Gastrocnemius medialis (tissue), 4 donors: ENCODE measurements at regions not wholly inside any gene's neighbourhood (a gene's known extent, or its start where the extent isn't known, plus 50 kb on each side); places are given as distances from the start of the nearest gene placed in this dataset.

Experiments
- ATAC-seq, 2 donors: fragments of 150-250 bp; one replicate each; pipeline ENCODE4 v1.9.1; 2016
- DNase-seq, 2 donors: peaks; one replicate each; pipeline ENCODE4 v3.0.0-alpha.2; 2019
- H3K27ac ChIP-seq, 4 donors: fragments of 200-600 bp; sonication (generic); 1 replicate in 1 of 4; 2 replicates in 3 of 4; pipeline ENCODE4 v1.5.1; 2016 to 2018; ENCODE audit warnings: mild to moderate bottlenecking in 2 of 4, moderate library complexity in 1 of 4
- H3K27me3 ChIP-seq, 3 donors: fragments of 200-600 bp; sonication (generic) in 2 of 3; 1 replicate in 1 of 3; 2 replicates in 2 of 3; pipeline versions ENCODE4 v1.5.1 to v1.6.0; 2016 to 2019; ENCODE audit warnings: mild to moderate bottlenecking in 1 of 3, moderate library complexity in 1 of 3
- H3K36me3 ChIP-seq, 2 donors: fragments of 200-600 bp; sonication (generic) in 1 of 2; one replicate each; pipeline ENCODE4 v1.5.1; 2017 to 2018
- H3K4me1 ChIP-seq, 2 donors: fragments of 200-600 bp; sonication (generic) in 1 of 2; one replicate each; pipeline ENCODE4 v1.5.1; 2016 to 2017; ENCODE audit warnings: mild to moderate bottlenecking in 2 of 2
- H3K4me3 ChIP-seq, 4 donors: fragments of 200-600 bp; sonication (generic) in 3 of 4; 1 replicate in 1 of 4; 2 replicates in 3 of 4; pipeline ENCODE4 v1.5.1; 2016 to 2019; ENCODE audit warnings: mild to moderate bottlenecking in 2 of 4
- H3K9me3 ChIP-seq, 3 donors: fragments of 200-600 bp; sonication (generic) in 2 of 3; 1 replicate in 1 of 3; 2 replicates in 2 of 3; pipeline ENCODE4 v1.5.1; 2016 to 2019
- CTCF ChIP-seq, 5 experiments: fragments of 450-650 bp in 3 of 5; fragments of 200-600 bp in 2 of 5; sonication (generic) in 2 of 5; IDR thresholded peaks in 4 of 5; conservative IDR thresholded peaks in 1 of 5; 1 replicate in 4 of 5; 2 replicates in 1 of 5; pipeline ENCODE4 v1.5.1; 2016 to 2019; ENCODE audit warnings: antibody characterized with exemption in 5 of 5, mild to moderate bottlenecking in 3 of 5, moderate library complexity in 3 of 5
- POLR2A ChIP-seq, 2 donors: fragments of 450-650 bp; IDR thresholded peaks; one replicate each; pipeline ENCODE4 v1.6.1; 2017; ENCODE audit warnings: antibody characterized with exemption in 2 of 2, mild to moderate bottlenecking in 2 of 2, moderate library complexity in 2 of 2
- in situ Hi-C, 4 donors: fragments of 200-750 bp; cut with MboI; loops; one replicate each; pipeline versions ENCODE4 v1.15.0 to v1.8.0; 2017; ENCODE audit warnings: low sequenced_read_pairs in 4 of 4
- intact Hi-C: fragments of 100-400 bp; cut with DNase I; formaldehyde crosslinking; loops from one replicate; pipeline ENCODE4 v1.15.1; 2023; ENCODE audit warnings: low total_unique reads

- no peaks in the 10 kb centered on the region for H3K4me1 ChIP-seq
- H3K27me3 ChIP-seq, result peaks cover 0 to 3% (median 0%) of the 10 kb centered on the region in 3 donors
- ATAC-seq (no peak), DNase-seq (no peak)
- intact Hi-C loops, result no loop called here
- no peak overlapping the region for H3K4me3 ChIP-seq
- H3K36me3 ChIP-seq, result no peaks in the 10 kb centered on the region
- TF ChIP-seq POLR2A (IDR thresholded peaks at IDR 0.05) (no peak), CTCF (IDR thresholded peaks at IDR 0.05 in 4 of 5, conservative IDR thresholded peaks at IDR 0.05 in 1 of 5) (no peak)
- in situ Hi-C loops, result loop anchor here in 1 of 4 donors (25.0 kb wide), 1 partner anchor 438 kb away; no protein-coding TSS in a partner anchor
- no peak overlapping the region for H3K27ac ChIP-seq
- H3K9me3 ChIP-seq, result no peaks in the 10 kb centered on the region
Measured at GRCh38 chr2:235149736-235150135, 197.9 kb downstream of the SH3BP4 start.

GRCh38 chr2:235151152-235151551, 199.3 kb downstream of the SH3BP4 start:
- no peak for TF ChIP-seq POLR2A (IDR thresholded peaks at IDR 0.05)
- intact Hi-C loops, result no loop called here
- Histone ChIP-seq H3K4me3 (no peak overlapping the region), H3K27ac (no peak overlapping the region), H3K9me3 (no peaks in the 10 kb centered on the region), H3K36me3 (no peaks in the 10 kb centered on the region), H3K4me1 (no peaks in the 10 kb centered on the region), H3K27me3 (peaks cover 0 to 3% (median 0%) of the 10 kb centered on the region in 3 donors)
- no peak for DNase-seq
- ATAC-seq, result no peak
- in situ Hi-C loops, result no loop called here

GRCh38 chr2:235155163-235155562, 203.3 kb downstream of the SH3BP4 start:
- Histone ChIP-seq H3K4me1 (no peaks in the 10 kb centered on the region), H3K4me3 (no peak overlapping the region), H3K36me3 (no peaks in the 10 kb centered on the region), H3K27ac (no peak overlapping the region), H3K9me3 (no peaks in the 10 kb centered on the region), H3K27me3 (peaks cover 0 to 3% (median 0%) of the 10 kb centered on the region in 3 donors)
- in situ Hi-C loops (no loop called here), intact Hi-C loops (no loop called here)
- DNase-seq (no peak), ATAC-seq (no peak)
- TF ChIP-seq POLR2A (IDR thresholded peaks at IDR 0.05) (no peak), CTCF (IDR thresholded peaks at IDR 0.05 in 4 of 5, conservative IDR thresholded peaks at IDR 0.05 in 1 of 5) (no peak)

GRCh38 chr2:235156055-235156454, 204.2 kb downstream of the SH3BP4 start:
- no peak for ATAC-seq
- H3K27ac ChIP-seq, result no peak overlapping the region
- DNase-seq, result no peak
- H3K4me1 ChIP-seq, result no peaks in the 10 kb centered on the region
- in situ Hi-C loops (no loop called here), intact Hi-C loops (no loop called here)
- H3K4me3 ChIP-seq, result no peak overlapping the region
- TF ChIP-seq CTCF (IDR thresholded peaks at IDR 0.05 in 4 of 5, conservative IDR thresholded peaks at IDR 0.05 in 1 of 5) (no peak), POLR2A (IDR thresholded peaks at IDR 0.05) (no peak)
- H3K36me3 ChIP-seq, result no peaks in the 10 kb centered on the region
- H3K27me3 ChIP-seq, result no peaks in the 10 kb centered on the region
- no peaks in the 10 kb centered on the region for H3K9me3 ChIP-seq

GRCh38 chr2:235157746-235158482, 206.1 kb downstream of the SH3BP4 start:
- in situ Hi-C loops (no loop called here), intact Hi-C loops (no loop called here)
- H3K27me3 ChIP-seq, result no peaks in the 10 kb centered on the region
- TF ChIP-seq POLR2A (IDR thresholded peaks at IDR 0.05), result no peak
- TF ChIP-seq CTCF (IDR thresholded peaks at IDR 0.05 in 4 of 5, conservative IDR thresholded peaks at IDR 0.05 in 1 of 5), result no peak
- no peak overlapping the region for H3K4me3 ChIP-seq
- no peak for ATAC-seq
- no peaks in the 10 kb centered on the region for H3K36me3 ChIP-seq
- H3K9me3 ChIP-seq, result no peaks in the 10 kb centered on the region
- no peak for DNase-seq
- H3K4me1 ChIP-seq, result no peaks in the 10 kb centered on the region
- no peak overlapping the region for H3K27ac ChIP-seq
